HUES48 (cell line): ENCODE measurements at regions not wholly inside any gene's neighbourhood (a gene's known extent, or its start where the extent isn't known, plus 50 kb on each side); places are given as distances from the start of the nearest gene placed in this dataset.

ENCODE experiments used
- H3K27ac ChIP-seq: one replicate; pipeline ENCODE4 v1.7.0; 2013; ENCODE audit warnings: low read depth, low read length, inconsistent platforms
- H3K27me3 ChIP-seq: 2 replicates; pipeline ENCODE4 v1.6.1; 2013; ENCODE audit warnings: mild to moderate bottlenecking, low read length; ENCODE audit not compliant: control insufficient read depth, insufficient read depth
- H3K36me3 ChIP-seq: 2 replicates; pipeline ENCODE4 v1.6.1; 2013; ENCODE audit warnings: low read length; ENCODE audit not compliant: control insufficient read depth, insufficient read depth
- H3K4me1 ChIP-seq: 2 replicates; pipeline ENCODE4 v1.6.1; 2013; ENCODE audit warnings: mild to moderate bottlenecking, low read length; ENCODE audit not compliant: control insufficient read depth, insufficient read depth
- H3K4me3 ChIP-seq: 2 replicates; pipeline ENCODE4 v1.5.1; 2013; ENCODE audit warnings: mild to moderate bottlenecking, low read depth, low read length
- H3K9ac ChIP-seq: 2 replicates; pipeline ENCODE4 v1.6.1; 2013; ENCODE audit warnings: mild to moderate bottlenecking, low read depth, low read length, moderate library complexity
- H3K9me3 ChIP-seq: 2 replicates; pipeline ENCODE4 v1.6.1; 2013; ENCODE audit warnings: low read length; ENCODE audit not compliant: control insufficient read depth, insufficient read depth

- H3K27ac ChIP-seq: no peak overlapping the region
These were observed 388.2 kb downstream of the SPATA31D1 start for GRCh38 chr9:82376677-82377232.

DNA sequence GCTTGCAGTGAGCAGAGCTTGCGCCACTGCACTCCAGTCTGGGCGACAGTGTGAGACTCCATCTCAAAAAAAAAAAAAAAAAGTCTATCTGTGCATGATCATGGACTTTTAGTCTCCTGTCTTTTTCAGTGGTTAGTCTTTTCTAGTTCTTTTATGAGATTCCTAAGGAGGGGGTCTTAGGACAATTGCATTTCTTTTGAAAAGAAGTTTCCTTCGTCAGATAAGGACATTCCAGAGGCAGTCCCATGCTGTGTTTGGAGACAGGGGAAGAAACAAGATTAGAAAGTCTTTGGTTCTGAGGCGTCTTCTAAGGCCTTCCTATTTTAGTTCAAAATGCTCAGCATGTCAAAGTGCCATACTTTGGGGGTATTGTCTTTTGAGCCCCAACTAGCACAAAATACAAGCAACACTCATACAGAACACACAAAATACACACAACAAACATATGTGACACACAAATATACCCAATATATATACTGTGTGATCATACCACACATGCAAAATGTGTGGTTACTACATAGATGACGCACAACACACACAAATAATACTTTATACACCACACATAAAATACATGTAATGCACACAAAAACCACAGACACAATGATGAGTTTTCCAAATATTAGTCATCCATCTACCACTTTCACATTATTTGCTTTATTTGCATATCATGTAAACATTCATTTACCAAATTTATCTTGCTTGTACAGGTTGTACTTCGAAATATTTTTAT, 394.5 kb downstream of the SPATA31D1 start:
- no peaks in the 10 kb centered on the region for H3K36me3 ChIP-seq
- peak overlapping the region; percentile 70 for H3K27ac ChIP-seq
- peak overlapping the region; percentile 14; the same call in 1 of the 2 replicates for H3K4me3 ChIP-seq
- no peaks in the 10 kb centered on the region for H3K9me3 ChIP-seq
- peaks cover 6% of the 10 kb centered on the region for H3K4me1 ChIP-seq
- no peaks in the 10 kb centered on the region for H3K27me3 ChIP-seq
- H3K9ac ChIP-seq: no peak overlapping the region

More at GRCh38 chr9:82376677-82377232, 388.2 kb downstream of the SPATA31D1 start:
- no peaks in the 10 kb centered on the region for H3K4me1 ChIP-seq
- H3K9me3 ChIP-seq: no peaks in the 10 kb centered on the region
- H3K27me3 ChIP-seq: no peaks in the 10 kb centered on the region
- no peak overlapping the region for H3K4me3 ChIP-seq
- no peak overlapping the region for H3K9ac ChIP-seq
- H3K36me3 ChIP-seq: no peaks in the 10 kb centered on the region

DNA sequence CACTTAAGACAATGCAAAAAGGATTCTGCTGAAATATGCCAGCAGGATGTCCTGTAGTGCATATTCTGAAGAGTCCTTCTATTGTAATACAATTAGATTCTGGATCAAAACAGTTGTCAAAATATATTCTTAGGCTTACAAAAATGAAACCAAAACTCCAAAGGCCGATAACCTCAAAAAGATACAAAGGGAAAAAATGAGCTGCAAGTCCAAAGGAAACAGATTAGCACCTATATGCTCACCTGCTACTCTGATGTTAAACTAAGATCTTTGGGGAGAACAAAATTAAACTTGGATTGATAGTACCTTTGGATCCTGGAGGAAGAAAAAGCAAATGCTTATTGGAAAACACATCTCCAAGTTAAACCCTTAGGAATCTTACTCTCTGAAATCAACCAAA, 397.1 kb downstream of the SPATA31D1 start:
- Histone ChIP-seq H3K9me3 (no peaks in the 10 kb centered on the region), H3K27ac (no peak overlapping the region), H3K9ac (no peak overlapping the region), H3K36me3 (no peaks in the 10 kb centered on the region), H3K4me3 (no peak overlapping the region), H3K27me3 (no peaks in the 10 kb centered on the region), H3K4me1 (peaks cover 6% of the 10 kb centered on the region)

- Histone ChIP-seq H3K27ac (no peak overlapping the region), H3K36me3 (no peaks in the 10 kb centered on the region), H3K4me1 (no peaks in the 10 kb centered on the region), H3K9me3 (no peaks in the 10 kb centered on the region), H3K4me3 (no peak overlapping the region), H3K27me3 (no peaks in the 10 kb centered on the region), H3K9ac (no peak overlapping the region)
These were observed 409.0 kb downstream of the SPATA31D1 start for GRCh38 chr9:82397534-82397933.

- no peaks in the 10 kb centered on the region for H3K36me3 ChIP-seq
- H3K4me3 ChIP-seq: no peak overlapping the region
- no peaks in the 10 kb centered on the region for H3K4me1 ChIP-seq
- H3K27ac ChIP-seq: no peak overlapping the region
- H3K9me3 ChIP-seq: no peaks in the 10 kb centered on the region
- H3K9ac ChIP-seq: no peak overlapping the region
- H3K27me3 ChIP-seq: no peaks in the 10 kb centered on the region
These were observed 415.8 kb downstream of the SPATA31D1 start for GRCh38 chr9:82404196-82404870.

DNA sequence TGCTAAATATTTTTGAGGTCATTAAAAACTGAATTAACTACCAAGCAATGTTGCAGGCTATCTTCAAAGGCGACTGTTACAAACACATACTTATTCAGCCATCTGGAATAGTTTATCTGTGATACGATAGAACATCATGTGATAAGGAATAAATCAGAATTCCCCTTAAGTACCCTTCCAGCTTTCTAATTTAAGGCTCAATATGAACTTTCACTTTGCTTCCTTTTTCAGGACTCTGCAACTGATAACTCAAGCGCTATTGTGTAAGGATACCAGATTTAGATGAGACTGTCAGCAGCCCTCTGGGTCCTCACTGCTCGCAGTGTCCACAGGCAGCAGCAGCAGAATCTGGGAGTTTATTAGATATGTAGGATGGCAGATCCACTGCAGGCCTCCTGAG, 416.3 kb downstream of the SPATA31D1 start:
- H3K4me1 ChIP-seq: no peaks in the 10 kb centered on the region
- H3K36me3 ChIP-seq: no peaks in the 10 kb centered on the region
- no peaks in the 10 kb centered on the region for H3K9me3 ChIP-seq
- H3K9ac ChIP-seq: no peak overlapping the region
- no peak overlapping the region for H3K27ac ChIP-seq
- H3K4me3 ChIP-seq: no peak overlapping the region
- no peaks in the 10 kb centered on the region for H3K27me3 ChIP-seq

DNA sequence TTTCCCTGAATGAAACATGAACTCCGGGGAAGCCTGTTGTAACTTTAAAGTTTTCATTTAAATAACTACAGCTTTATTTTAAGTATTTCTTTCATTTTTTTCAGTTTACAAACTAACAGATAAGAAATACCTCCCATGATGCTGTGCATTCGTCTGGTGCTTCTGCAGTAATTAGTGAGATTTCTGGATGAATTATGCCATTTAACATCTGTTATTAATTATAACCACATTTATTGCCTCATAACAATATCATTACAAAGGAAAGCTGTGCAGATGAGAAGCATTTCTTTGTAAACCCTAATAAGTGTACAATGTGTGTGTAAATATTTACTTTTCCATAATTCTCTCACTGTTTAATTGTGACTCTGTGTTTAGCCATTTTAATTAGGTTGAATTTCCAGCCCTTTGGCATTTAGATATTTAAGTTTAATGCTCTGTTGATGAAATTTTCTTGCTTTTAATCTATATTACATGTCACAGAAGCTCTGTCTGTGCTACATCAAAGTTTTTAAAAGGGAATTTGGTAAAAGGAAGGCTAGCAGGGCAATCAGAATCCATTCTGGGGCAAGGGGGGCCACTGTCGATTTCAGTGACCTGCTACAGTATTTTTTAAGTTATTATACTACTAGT, 418.0 kb downstream of the SPATA31D1 start:
- H3K9ac ChIP-seq: no peak overlapping the region
- no peaks in the 10 kb centered on the region for H3K27me3 ChIP-seq
- no peaks in the 10 kb centered on the region for H3K9me3 ChIP-seq
- no peak overlapping the region for H3K4me3 ChIP-seq
- H3K36me3 ChIP-seq: no peaks in the 10 kb centered on the region
- H3K4me1 ChIP-seq: no peaks in the 10 kb centered on the region
- H3K27ac ChIP-seq: no peak overlapping the region

- no peaks in the 10 kb centered on the region for H3K36me3 ChIP-seq
- H3K27me3 ChIP-seq: no peaks in the 10 kb centered on the region
- no peak overlapping the region for H3K4me3 ChIP-seq
- no peak overlapping the region for H3K9ac ChIP-seq
- no peaks in the 10 kb centered on the region for H3K9me3 ChIP-seq
- no peak overlapping the region for H3K27ac ChIP-seq
- H3K4me1 ChIP-seq: no peaks in the 10 kb centered on the region
These were observed 421.7 kb downstream of the SPATA31D1 start for GRCh38 chr9:82410306-82410705.

- Histone ChIP-seq H3K9ac (no peak overlapping the region), H3K4me1 (no peaks in the 10 kb centered on the region), H3K9me3 (no peaks in the 10 kb centered on the region), H3K27ac (no peak overlapping the region), H3K36me3 (no peaks in the 10 kb centered on the region), H3K4me3 (no peak overlapping the region), H3K27me3 (no peaks in the 10 kb centered on the region)
These were observed 422.3 kb downstream of the SPATA31D1 start for GRCh38 chr9:82410866-82411265.

DNA sequence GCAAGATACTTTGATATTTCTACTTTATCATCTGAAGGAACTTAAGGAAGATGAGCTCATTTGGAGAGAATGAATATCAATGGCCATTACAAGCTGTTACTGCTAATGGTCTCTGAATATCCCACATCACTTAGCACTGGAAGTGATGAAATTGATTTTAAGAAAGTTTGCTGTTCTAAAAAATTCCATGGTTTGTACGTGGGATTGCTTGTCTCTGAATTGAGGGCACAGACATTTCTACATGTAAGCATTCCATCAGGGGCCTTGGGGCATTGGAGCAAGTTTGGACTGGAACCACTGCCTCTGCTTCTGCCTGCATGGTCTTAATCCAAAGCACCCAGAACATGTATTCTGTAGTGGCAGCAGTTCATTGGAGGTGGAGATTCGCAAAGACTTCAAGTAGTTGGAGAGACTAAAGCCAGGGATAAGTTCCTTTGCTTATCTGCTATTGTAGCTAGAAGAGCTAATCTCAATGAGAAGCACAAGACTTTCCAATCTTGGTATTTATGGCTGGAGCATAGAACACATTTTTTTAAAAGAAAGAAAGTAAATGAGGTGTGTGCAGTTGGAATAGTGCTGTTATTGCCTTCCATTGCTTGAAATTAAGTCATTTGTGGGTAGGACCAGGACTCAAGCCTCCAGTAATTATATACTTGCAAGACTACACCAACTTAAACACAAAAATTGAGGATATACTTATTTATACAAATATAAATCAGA, 424.2 kb downstream of the SPATA31D1 start:
- Histone ChIP-seq H3K9ac (no peak overlapping the region), H3K36me3 (no peaks in the 10 kb centered on the region), H3K4me3 (no peak overlapping the region), H3K27ac (no peak overlapping the region), H3K27me3 (no peaks in the 10 kb centered on the region), H3K4me1 (no peaks in the 10 kb centered on the region), H3K9me3 (no peaks in the 10 kb centered on the region)
